Adrenal gland (tissue), 5 donors: ENCODE measurements at regions not wholly inside any gene's neighbourhood (a gene's known extent, or its start where the extent isn't known, plus 50 kb on each side); places are given as distances from the start of the nearest gene placed in this dataset.

ENCODE experiments used
- CTCF ChIP-seq, 6 experiments: fragments of 450-650 bp in 4 of 6; fragments of 200-600 bp in 2 of 6; sonication (generic) in 1 of 6; IDR thresholded peaks; 1 replicate in 5 of 6; 2 replicates in 1 of 6; pipeline versions ENCODE4 v1.5.1 to v1.8.0; 2016 to 2021; ENCODE audit warnings: antibody characterized with exemption in 6 of 6, mild to moderate bottlenecking in 2 of 6, moderate library complexity in 1 of 6
- POLR2A ChIP-seq, 2 donors: fragments of 450-650 bp; IDR thresholded peaks; one replicate each; pipeline ENCODE4 v1.6.1; 2017; ENCODE audit warnings: antibody characterized with exemption in 2 of 2, mild to moderate bottlenecking in 2 of 2, moderate library complexity in 1 of 2
- donor health status: DM: no; HTN: no; CAD: no.

- TF ChIP-seq CTCF (IDR thresholded peaks at IDR 0.05) (no peak), POLR2A (IDR thresholded peaks at IDR 0.05) (no peak)
Observed at GRCh38 chr11:27203077-27203647, 159.9 kb downstream of the CCDC34 start.
